Neural progenitor cell (in vitro differentiated cells): ENCODE measurements at regions not wholly inside any gene's neighbourhood (a gene's known extent, or its start where the extent isn't known, plus 50 kb on each side); places are given as distances from the start of the nearest gene placed in this dataset.
A peak's percentile ranks its signal among the peaks of the same experiment; 100 is the strongest.

ENCODE experiments used
- DNase-seq: peaks from one replicate; pipeline ENCODE4 v3.0.0-alpha.2; 2016; ENCODE audit warnings: low spot score
- H2AFZ ChIP-seq: fragments of 200-600 bp; sonication (generic); replicated peaks from 2 replicates; pipeline ENCODE4 v1.6.1; 2016; ENCODE audit warnings: antibody characterized with exemption
- H3F3A ChIP-seq: fragments of 200-600 bp; sonication (generic); 2 replicates; pipeline ENCODE4 v1.6.1; 2016; ENCODE audit warnings: antibody characterized with exemption, low read depth
- H3K27ac ChIP-seq: fragments of 200-600 bp; sonication (generic); 2 replicates; pipeline ENCODE4 v1.5.1; 2016; ENCODE audit warnings: mild to moderate bottlenecking
- H3K27me3 ChIP-seq: fragments of 200-600 bp; sonication (generic); 2 replicates; pipeline ENCODE4 v1.6.1; 2016; ENCODE audit warnings: mild to moderate bottlenecking, moderate library complexity
- H3K36me3 ChIP-seq: fragments of 200-600 bp; sonication (generic); 2 replicates; pipeline ENCODE4 v1.5.1; 2016
- H3K4me1 ChIP-seq: fragments of 200-600 bp; sonication (generic); 2 replicates; pipeline ENCODE4 v1.6.1; 2016; ENCODE audit warnings: mixed run types
- H3K4me2 ChIP-seq: fragments of 200-600 bp; sonication (generic); 2 replicates; pipeline ENCODE4 v1.6.1; 2016
- H3K4me3 ChIP-seq: fragments of 200-600 bp; sonication (generic); 2 replicates; pipeline ENCODE4 v1.5.1; 2016
- H3K79me2 ChIP-seq: fragments of 200-600 bp; sonication (generic); 2 replicates; pipeline ENCODE4 v1.6.1; 2016; ENCODE audit warnings: low read depth
- H3K9ac ChIP-seq: fragments of 200-600 bp; sonication (generic); 2 replicates; pipeline ENCODE4 v1.6.1; 2016
- H3K9me3 ChIP-seq: fragments of 200-600 bp; sonication (generic); 2 replicates; pipeline ENCODE4 v1.5.1; 2016; ENCODE audit warnings: low read depth
- H4K20me1 ChIP-seq: fragments of 200-600 bp; sonication (generic); 2 replicates; pipeline ENCODE4 v1.6.1; 2016; ENCODE audit warnings: low read depth
- H3K27ac Mint-ChIP-seq: 3 replicates; pipeline ENCODE4 v1.8.0; 2021; ENCODE audit warnings: mixed read lengths
- H3K27me3 Mint-ChIP-seq: 2 replicates; pipeline ENCODE4 v1.8.0; 2022; ENCODE audit warnings: low read depth, mild to moderate bottlenecking, inconsistent platforms, moderate library complexity, mixed read lengths; ENCODE audit not compliant: insufficient read depth
- H3K36me3 Mint-ChIP-seq: 3 replicates; pipeline ENCODE4 v1.8.0; 2021; ENCODE audit warnings: mixed read lengths
- H3K4me1 Mint-ChIP-seq: 3 replicates; pipeline ENCODE4 v1.8.0; 2021; ENCODE audit warnings: mixed read lengths
- H3K4me3 Mint-ChIP-seq: 3 replicates; pipeline ENCODE4 v1.8.0; 2021; ENCODE audit warnings: mild to moderate bottlenecking, moderate library complexity, mixed read lengths
- H3K9me3 Mint-ChIP-seq: 3 replicates; pipeline ENCODE4 v1.8.0; 2020; ENCODE audit warnings: mixed read lengths
- EZH2 ChIP-seq: fragments of 200-600 bp; sonication (generic); IDR thresholded peaks from 2 replicates; pipeline ENCODE4 v1.6.1; 2017; ENCODE audit warnings: antibody characterized with exemption, mild to moderate bottlenecking, moderate library complexity
- EZH2phosphoT487 ChIP-seq: fragments of 200-600 bp; sonication (generic); IDR thresholded peaks from 2 replicates; pipeline ENCODE4 v1.6.1; 2017; ENCODE audit warnings: antibody characterized with exemption
- TF ChIP-seq, protein P1 (sequence below): fragments of 200-600 bp; sonication (generic); IDR thresholded peaks from 2 replicates; pipeline ENCODE4 v1.5.1; 2017; ENCODE audit warnings: antibody characterized with exemption, mild to moderate bottlenecking

- Histone ChIP-seq H2AFZ (no peak overlapping the region), H4K20me1 (no peaks in the 10 kb centered on the region), H3K27me3 (peaks cover 29% of the 10 kb centered on the region), H3K79me2 (no peaks in the 10 kb centered on the region), H3K4me3 (no peak overlapping the region), H3K4me1 (peaks cover 23% of the 10 kb centered on the region), H3K9ac (no peak overlapping the region), H3K36me3 (no peaks in the 10 kb centered on the region), H3K4me2 (no peak overlapping the region), H3F3A (no peaks in the 10 kb centered on the region), H3K9me3 (no peaks in the 10 kb centered on the region), H3K27ac (no peak overlapping the region)
- H3K9me3 Mint-ChIP-seq, result no peaks in the 10 kb centered on the region
- no peaks in the 10 kb centered on the region for H3K36me3 Mint-ChIP-seq
- DNase-seq, result no peak
- TF ChIP-seq EZH2phosphoT487 (no peak), EZH2 (no peak)
- TF ChIP-seq, protein P1, sequence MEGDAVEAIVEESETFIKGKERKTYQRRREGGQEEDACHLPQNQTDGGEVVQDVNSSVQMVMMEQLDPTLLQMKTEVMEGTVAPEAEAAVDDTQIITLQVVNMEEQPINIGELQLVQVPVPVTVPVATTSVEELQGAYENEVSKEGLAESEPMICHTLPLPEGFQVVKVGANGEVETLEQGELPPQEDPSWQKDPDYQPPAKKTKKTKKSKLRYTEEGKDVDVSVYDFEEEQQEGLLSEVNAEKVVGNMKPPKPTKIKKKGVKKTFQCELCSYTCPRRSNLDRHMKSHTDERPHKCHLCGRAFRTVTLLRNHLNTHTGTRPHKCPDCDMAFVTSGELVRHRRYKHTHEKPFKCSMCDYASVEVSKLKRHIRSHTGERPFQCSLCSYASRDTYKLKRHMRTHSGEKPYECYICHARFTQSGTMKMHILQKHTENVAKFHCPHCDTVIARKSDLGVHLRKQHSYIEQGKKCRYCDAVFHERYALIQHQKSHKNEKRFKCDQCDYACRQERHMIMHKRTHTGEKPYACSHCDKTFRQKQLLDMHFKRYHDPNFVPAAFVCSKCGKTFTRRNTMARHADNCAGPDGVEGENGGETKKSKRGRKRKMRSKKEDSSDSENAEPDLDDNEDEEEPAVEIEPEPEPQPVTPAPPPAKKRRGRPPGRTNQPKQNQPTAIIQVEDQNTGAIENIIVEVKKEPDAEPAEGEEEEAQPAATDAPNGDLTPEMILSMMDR, result no peak
- H3K27ac Mint-ChIP-seq, result no peak overlapping the region
- H3K27me3 Mint-ChIP-seq, result peaks cover 34% of the 10 kb centered on the region
- H3K4me1 Mint-ChIP-seq, result peaks cover 76% of the 10 kb centered on the region
- no peak overlapping the region for H3K4me3 Mint-ChIP-seq
Measured at GRCh38 chr11:126137136-126137535, 74.3 kb downstream of the RPUSD4 start.

- H3K36me3 Mint-ChIP-seq, result no peaks in the 10 kb centered on the region
- Histone ChIP-seq H3K27ac (no peak overlapping the region), H3K9ac (no peak overlapping the region), H3K9me3 (no peaks in the 10 kb centered on the region), H3K36me3 (no peaks in the 10 kb centered on the region), H2AFZ (no peak overlapping the region), H3K27me3 (peaks cover 29% of the 10 kb centered on the region), H4K20me1 (no peaks in the 10 kb centered on the region), H3K4me3 (no peak overlapping the region), H3K79me2 (no peaks in the 10 kb centered on the region), H3F3A (no peaks in the 10 kb centered on the region), H3K4me2 (no peak overlapping the region), H3K4me1 (peaks cover 23% of the 10 kb centered on the region)
- H3K9me3 Mint-ChIP-seq, result no peaks in the 10 kb centered on the region
- H3K27ac Mint-ChIP-seq, result peak overlapping the region; percentile 72
- no peak overlapping the region for H3K4me3 Mint-ChIP-seq
- peaks cover 80% of the 10 kb centered on the region for H3K4me1 Mint-ChIP-seq
- TF ChIP-seq, protein P1, result no peak
- TF ChIP-seq EZH2phosphoT487 (no peak), EZH2 (no peak)
- DNase-seq, result no peak
- H3K27me3 Mint-ChIP-seq, result peaks cover 35% of the 10 kb centered on the region
Measured at GRCh38 chr11:126136507-126136906, 73.8 kb upstream of the CDON start.

DNA sequence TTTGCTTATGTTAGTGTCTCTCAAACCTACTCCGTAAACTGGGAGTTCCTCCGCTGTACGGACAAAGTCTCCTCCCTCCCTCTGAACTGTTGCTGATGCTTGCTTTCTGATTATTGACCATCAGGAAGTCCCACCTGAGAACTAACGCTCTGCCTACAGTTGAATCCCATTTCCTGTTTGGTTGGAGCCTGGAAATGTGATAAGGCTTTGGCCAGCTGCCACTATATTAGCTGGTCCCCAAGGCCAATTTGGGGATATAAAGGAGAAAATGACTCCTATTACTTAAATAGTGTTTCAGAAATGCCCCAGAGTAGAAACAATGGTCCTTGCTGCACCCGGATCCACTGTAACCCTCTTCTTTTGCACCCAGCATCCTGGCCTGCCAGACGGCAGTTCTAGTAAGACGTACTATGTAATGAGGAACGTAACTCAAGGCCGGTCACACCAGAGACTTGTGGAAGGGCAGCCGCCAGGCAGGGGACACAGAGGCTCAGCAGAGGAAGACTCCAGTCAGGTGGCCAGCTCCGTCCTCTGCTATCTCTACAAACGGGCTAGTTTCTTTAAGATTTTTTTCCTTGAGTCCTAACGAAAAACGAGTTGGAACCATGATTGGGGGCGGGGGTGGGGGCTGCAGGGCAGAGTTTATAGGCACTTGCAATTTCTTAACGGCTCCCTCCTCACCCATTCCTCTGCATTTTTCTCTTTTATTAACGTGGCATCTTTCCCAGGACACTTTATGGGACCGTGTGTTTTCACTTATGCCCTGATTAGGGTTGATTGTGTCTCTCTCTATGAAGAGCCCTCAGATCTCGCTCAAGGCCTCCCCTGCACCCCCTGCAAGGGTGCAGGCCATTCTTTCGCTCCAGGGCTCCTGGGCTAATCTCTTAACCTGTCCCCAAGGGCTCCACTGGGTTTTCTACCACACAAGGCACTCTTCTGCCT, 72.8 kb upstream of the CDON start:
- no peak overlapping the region for H3K4me3 Mint-ChIP-seq
- H3F3A ChIP-seq, result no peaks in the 10 kb centered on the region
- DNase-seq, result no peak
- H3K79me2 ChIP-seq, result no peaks in the 10 kb centered on the region
- no peaks in the 10 kb centered on the region for H3K36me3 Mint-ChIP-seq
- no peak overlapping the region for H3K9ac ChIP-seq
- peaks cover 71% of the 10 kb centered on the region for H3K4me1 Mint-ChIP-seq
- no peak for TF ChIP-seq EZH2phosphoT487
- no peak for TF ChIP-seq EZH2
- TF ChIP-seq, protein P1, result no peak
- no peaks in the 10 kb centered on the region for H3K9me3 Mint-ChIP-seq
- H3K27ac Mint-ChIP-seq, result no peak overlapping the region
- H3K4me3 ChIP-seq, result no peak overlapping the region
- H2AFZ ChIP-seq, result no peak overlapping the region
- no peak overlapping the region for H3K27ac ChIP-seq
- no peaks in the 10 kb centered on the region for H3K36me3 ChIP-seq
- H3K4me2 ChIP-seq, result no peak overlapping the region
- no peaks in the 10 kb centered on the region for H4K20me1 ChIP-seq
- H3K27me3 ChIP-seq, result peaks cover 29% of the 10 kb centered on the region
- no peaks in the 10 kb centered on the region for H3K9me3 ChIP-seq
- peaks cover 23% of the 10 kb centered on the region for H3K4me1 ChIP-seq
- peaks cover 31% of the 10 kb centered on the region for H3K27me3 Mint-ChIP-seq
